Neuronal stem cell (in vitro differentiated cells): ENCODE measurements at regions not wholly inside any gene's neighbourhood (a gene's known extent, or its start where the extent isn't known, plus 50 kb on each side); places are given as distances from the start of the nearest gene placed in this dataset.

Experiments used
- DNase-seq: peaks from one replicate; pipeline ENCODE4 v3.0.0-alpha.2; 2013; ENCODE audit warnings: low spot score
- H2AFZ ChIP-seq: one replicate; pipeline ENCODE4 v1.6.1; 2013; ENCODE audit warnings: mild to moderate bottlenecking, low read length, inconsistent platforms
- H2AK5ac ChIP-seq: 2 replicates; pipeline ENCODE4 v1.6.1; 2013; ENCODE audit warnings: low read depth, mild to moderate bottlenecking, inconsistent platforms, low read length, moderate library complexity, mixed read lengths
- H2BK120ac ChIP-seq: 2 replicates; pipeline ENCODE4 v1.6.1; 2013; ENCODE audit warnings: low read depth, mild to moderate bottlenecking, inconsistent platforms, low read length, moderate library complexity, mixed read lengths
- H2BK12ac ChIP-seq: one replicate; pipeline ENCODE4 v1.6.1; 2013; ENCODE audit warnings: low read length, inconsistent platforms
- H2BK15ac ChIP-seq: 2 replicates; pipeline ENCODE4 v1.6.1; 2013; ENCODE audit warnings: mild to moderate bottlenecking, low read length, inconsistent platforms, mixed read lengths
- H2BK5ac ChIP-seq: one replicate; pipeline ENCODE4 v1.6.1; 2013; ENCODE audit warnings: inconsistent platforms, mild to moderate bottlenecking, low read length, moderate library complexity
- H3K14ac ChIP-seq: one replicate; pipeline ENCODE4 v1.6.1; 2013; ENCODE audit warnings: low read length, inconsistent platforms
- H3K18ac ChIP-seq: 2 replicates; pipeline ENCODE4 v1.6.1; 2013; ENCODE audit warnings: low read length, inconsistent platforms
- H3K23ac ChIP-seq: 2 replicates; pipeline ENCODE4 v1.6.1; 2013; ENCODE audit warnings: low read depth, mild to moderate bottlenecking, mixed read lengths, low read length, inconsistent platforms; ENCODE audit not compliant: poor library complexity
- H3K27ac ChIP-seq: replicated peaks from 3 replicates; pipeline ENCODE4 v1.5.1; 2013; ENCODE audit warnings: low read length, inconsistent platforms
- H3K27me3 ChIP-seq, 3 experiments: 2 replicates each; pipeline ENCODE4 v1.6.1; 2013; ENCODE audit warnings: low read length in 3 of 3, mild to moderate bottlenecking in 2 of 3, inconsistent platforms in 1 of 3, low read depth in 1 of 3, mixed read lengths in 1 of 3, moderate library complexity in 1 of 3; ENCODE audit not compliant: control insufficient read depth in 3 of 3, insufficient read depth in 3 of 3
- H3K36me3 ChIP-seq, 2 donors: replicated peaks in 1 of 2; 2 replicates each; pipeline ENCODE4 v1.6.1; 2013; ENCODE audit warnings: low read length in 2 of 2; ENCODE audit not compliant: control insufficient read depth in 2 of 2, insufficient read depth in 2 of 2
- H3K4ac ChIP-seq: 2 replicates; pipeline ENCODE4 v1.6.1; 2013; ENCODE audit warnings: inconsistent platforms, mild to moderate bottlenecking, low read length, moderate library complexity
- H3K4me1 ChIP-seq, 2 donors: 1 replicate in 1 of 2; 2 replicates in 1 of 2; pipeline ENCODE4 v1.6.1; 2013; ENCODE audit warnings: low read length in 2 of 2, low read depth in 1 of 2; ENCODE audit not compliant: control insufficient read depth in 2 of 2, insufficient read depth in 1 of 2
- H3K4me2 ChIP-seq: one replicate; pipeline ENCODE4 v1.6.1; 2013; ENCODE audit warnings: mild to moderate bottlenecking, low read length, inconsistent platforms; ENCODE audit not compliant: insufficient read depth, poor library complexity, severe bottlenecking
- H3K4me3 ChIP-seq, 2 donors: 2 replicates each; pipeline ENCODE4 v1.5.1; 2013; ENCODE audit warnings: low read length in 2 of 2, mild to moderate bottlenecking in 2 of 2, inconsistent platforms in 1 of 2, moderate library complexity in 1 of 2
- H3K79me1 ChIP-seq: one replicate; pipeline ENCODE4 v1.6.1; 2013; ENCODE audit warnings: low read depth, mild to moderate bottlenecking, inconsistent platforms, low read length, moderate library complexity
- H3K9ac ChIP-seq: one replicate; pipeline ENCODE4 v1.6.1; 2013; ENCODE audit warnings: mild to moderate bottlenecking, low read depth, low read length, inconsistent platforms; ENCODE audit not compliant: poor library complexity
- H3K9me3 ChIP-seq, 2 donors: replicated peaks in 1 of 2; 2 replicates each; pipeline versions ENCODE3 to v1.6.1; 2013; ENCODE audit warnings: low read length in 2 of 2, mild to moderate bottlenecking in 2 of 2, inconsistent platforms in 1 of 2, low read depth in 1 of 2, mixed read lengths in 1 of 2, moderate library complexity in 1 of 2; ENCODE audit not compliant: control insufficient read depth in 2 of 2, insufficient read depth in 1 of 2
- H4K8ac ChIP-seq: one replicate; pipeline ENCODE4 v1.6.1; 2013; ENCODE audit warnings: low read depth, mild to moderate bottlenecking, inconsistent platforms, low read length, moderate library complexity
- H4K91ac ChIP-seq: one replicate; pipeline ENCODE4 v1.6.1; 2013; ENCODE audit warnings: low read length, low read depth, mild to moderate bottlenecking, inconsistent platforms; ENCODE audit not compliant: poor library complexity
- WGBS, 2 donors: extraction: QIAGEN DNeasy Blood & Tissue Kit; methylation state at CpG; one replicate each; pipeline ENCODE4 v1.1.7; 2013; ENCODE audit warnings: missing lambda C conversion rate in 2 of 2, mixed read lengths in 1 of 2; ENCODE audit not compliant: insufficient read length in 2 of 2, insufficient replicate concordance in 1 of 2; ENCODE audit errors: extremely low coverage in 2 of 2; 5-methylcytosine and 5-hydroxymethylcytosine counted together

DNA sequence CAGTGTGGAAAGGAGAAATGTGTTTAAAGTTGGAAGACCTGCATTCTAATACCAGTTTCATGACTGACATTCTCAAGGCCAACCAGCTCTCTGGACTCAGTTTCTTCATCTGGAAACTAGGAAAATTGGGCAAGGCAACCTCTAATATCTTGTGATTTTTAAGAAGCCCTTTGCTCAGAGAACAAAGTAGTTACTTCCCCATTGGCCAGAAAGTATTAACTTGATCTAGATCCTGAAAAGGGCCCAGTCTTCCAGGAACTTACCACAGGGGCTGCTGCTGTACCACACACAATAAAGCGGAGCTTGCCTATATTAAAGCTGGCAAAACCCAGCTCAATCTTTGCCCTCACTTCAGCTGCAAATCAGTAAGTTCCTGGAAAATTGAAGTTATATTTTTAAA, 155.6 kb upstream of the ADO start:
- DNase-seq, result no peak
- no peak overlapping the region for H4K8ac ChIP-seq
- no peak overlapping the region for H3K4me3 ChIP-seq
- no peak overlapping the region for H2AFZ ChIP-seq
- no peaks in the 10 kb centered on the region for H3K9me3 ChIP-seq
- peaks cover 0 to 2% of the 10 kb centered on the region in 2 donors for H3K4me1 ChIP-seq
- no peak overlapping the region for H3K27ac ChIP-seq
- H2BK120ac ChIP-seq, result no peak overlapping the region
- H2BK15ac ChIP-seq, result no peak overlapping the region
- H3K4ac ChIP-seq, result no peak overlapping the region
- H3K4me2 ChIP-seq, result no peak overlapping the region
- H3K18ac ChIP-seq, result no peak overlapping the region
- H3K23ac ChIP-seq, result no peak overlapping the region
- H3K36me3 ChIP-seq, result no peaks in the 10 kb centered on the region
- H3K79me1 ChIP-seq, result no peaks in the 10 kb centered on the region
- no peak overlapping the region for H2BK5ac ChIP-seq
- no CpG with 5 or more reads among the region's 1 CpG for WGBS, 2 donors
- no peak overlapping the region for H2AK5ac ChIP-seq
- no peak overlapping the region for H3K14ac ChIP-seq
- no peak overlapping the region for H4K91ac ChIP-seq
- no peak overlapping the region for H2BK12ac ChIP-seq
- H3K27me3 ChIP-seq, result no peaks in the 10 kb centered on the region
- H3K9ac ChIP-seq, result no peak overlapping the region

DNA sequence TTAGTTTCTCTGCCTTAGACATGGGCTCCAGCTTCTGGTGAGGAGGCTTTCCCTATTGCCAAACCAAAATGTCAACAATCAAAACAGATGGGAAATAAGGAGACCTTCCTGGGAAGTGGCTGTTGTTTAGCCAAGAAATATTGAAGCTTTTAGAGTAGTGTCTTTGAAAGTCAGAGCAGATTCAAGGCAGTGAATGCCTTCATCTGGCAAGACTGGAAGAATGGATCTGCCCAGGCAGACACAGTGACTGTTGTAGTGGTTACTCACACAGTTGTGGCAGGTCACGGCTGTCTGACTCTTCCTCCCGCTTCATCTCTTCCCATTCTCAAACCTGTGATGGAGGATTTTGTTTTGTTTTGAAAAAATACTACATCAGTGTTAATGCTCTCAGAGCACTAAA, 154.1 kb upstream of the ADO start:
- no peak overlapping the region for H3K4me2 ChIP-seq
- no peak overlapping the region for H3K4ac ChIP-seq
- no peak overlapping the region for H4K8ac ChIP-seq
- no peaks in the 10 kb centered on the region for H3K36me3 ChIP-seq
- no CpG with 5 or more reads among the region's 2 CpGs for WGBS, 2 donors
- no peaks in the 10 kb centered on the region for H3K79me1 ChIP-seq
- no peaks in the 10 kb centered on the region for H3K27me3 ChIP-seq
- H3K9ac ChIP-seq, result no peak overlapping the region
- peaks cover 0 to 2% of the 10 kb centered on the region in 2 donors for H3K4me1 ChIP-seq
- H3K23ac ChIP-seq, result no peak overlapping the region
- no peak overlapping the region for H2BK15ac ChIP-seq
- H3K27ac ChIP-seq, result no peak overlapping the region
- peak overlapping the region; percentile 36 for H2AFZ ChIP-seq
- no peak overlapping the region for H2BK120ac ChIP-seq
- H3K18ac ChIP-seq, result no peak overlapping the region
- H4K91ac ChIP-seq, result no peak overlapping the region
- no peak overlapping the region for H3K14ac ChIP-seq
- no peak for DNase-seq
- H3K9me3 ChIP-seq, result no peaks in the 10 kb centered on the region
- H2BK12ac ChIP-seq, result no peak overlapping the region
- no peak overlapping the region for H2BK5ac ChIP-seq
- no peak overlapping the region for H2AK5ac ChIP-seq
- H3K4me3 ChIP-seq, result no peak overlapping the region

DNA sequence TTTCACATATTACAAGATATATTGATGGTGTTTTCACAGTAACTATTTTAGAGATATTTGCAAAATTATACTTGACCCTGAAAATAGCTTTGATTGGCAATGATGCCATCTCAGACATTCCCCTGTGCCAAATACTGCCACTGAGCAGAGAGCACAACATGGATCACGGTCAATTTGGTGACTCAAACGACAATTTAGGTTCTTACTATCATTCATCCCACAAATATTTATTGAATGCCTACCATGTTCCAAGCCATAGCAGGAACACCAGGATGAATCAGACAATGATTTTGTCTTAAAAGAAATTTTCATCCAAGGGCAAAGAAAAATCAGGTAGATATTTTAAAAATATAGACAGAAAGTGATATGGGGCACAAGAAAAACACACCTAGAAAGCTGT, 153.2 kb upstream of the ADO start:
- no CpG with 5 or more reads among the region's 2 CpGs for WGBS, 2 donors

DNA sequence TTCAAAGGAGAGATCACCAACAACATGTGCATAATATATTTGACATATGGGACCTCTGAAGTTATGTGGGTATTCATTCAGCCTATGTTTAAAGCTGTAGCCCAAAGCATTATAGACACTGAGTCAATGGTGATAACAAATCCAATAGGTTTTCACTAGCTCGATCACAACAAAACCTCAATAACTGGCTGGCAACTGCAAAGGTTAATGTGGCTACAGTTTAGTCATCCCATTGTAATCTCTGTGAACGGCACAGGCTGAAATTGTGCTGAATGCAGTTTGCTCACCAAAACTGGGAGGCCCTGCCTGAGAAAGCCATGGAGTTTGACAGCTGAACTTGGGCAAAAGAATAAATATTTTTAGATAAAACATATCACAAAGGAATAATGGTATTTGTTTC, 152.4 kb upstream of the ADO start:
- no CpG with 5 or more reads among the region's 2 CpGs for WGBS, 2 donors
- H3K27me3 ChIP-seq, result no peaks in the 10 kb centered on the region

More for the DNA sequence above, 153.2 kb upstream of the ADO start:
- H3K14ac ChIP-seq, result no peak overlapping the region
- H4K8ac ChIP-seq, result no peak overlapping the region
- H3K4me1 ChIP-seq, result peaks cover 0 to 2% of the 10 kb centered on the region in 2 donors
- DNase-seq, result no peak
- no peak overlapping the region for H2AFZ ChIP-seq
- H3K79me1 ChIP-seq, result no peaks in the 10 kb centered on the region
- no peak overlapping the region for H3K27ac ChIP-seq
- no peaks in the 10 kb centered on the region for H3K9me3 ChIP-seq
- no peak overlapping the region for H3K4me2 ChIP-seq
- H2AK5ac ChIP-seq, result no peak overlapping the region
- no peak overlapping the region for H3K4ac ChIP-seq
- H3K18ac ChIP-seq, result no peak overlapping the region
- H2BK5ac ChIP-seq, result no peak overlapping the region
- no peaks in the 10 kb centered on the region for H3K27me3 ChIP-seq
- H3K23ac ChIP-seq, result no peak overlapping the region
- no peaks in the 10 kb centered on the region for H3K36me3 ChIP-seq
- H3K4me3 ChIP-seq, result no peak overlapping the region
- no peak overlapping the region for H3K9ac ChIP-seq
- H2BK15ac ChIP-seq, result no peak overlapping the region
- no peak overlapping the region for H2BK120ac ChIP-seq
- H2BK12ac ChIP-seq, result no peak overlapping the region
- H4K91ac ChIP-seq, result no peak overlapping the region

More for the DNA sequence above, 152.4 kb upstream of the ADO start:
- Histone ChIP-seq H4K8ac (no peak overlapping the region), H3K27ac (no peak overlapping the region), H3K23ac (no peak overlapping the region), H3K18ac (no peak overlapping the region), H3K4me1 (peaks cover 0 to 2% of the 10 kb centered on the region in 2 donors), H2BK12ac (no peak overlapping the region), H3K36me3 (no peaks in the 10 kb centered on the region), H3K14ac (no peak overlapping the region), H3K9me3 (no peaks in the 10 kb centered on the region), H3K9ac (no peak overlapping the region), H2BK15ac (no peak overlapping the region), H2AFZ (no peak overlapping the region), H3K79me1 (no peaks in the 10 kb centered on the region), H3K4ac (no peak overlapping the region), H2BK5ac (no peak overlapping the region), H2AK5ac (no peak overlapping the region), H3K4me3 (no peak overlapping the region), H4K91ac (no peak overlapping the region), H3K4me2 (no peak overlapping the region), H2BK120ac (no peak overlapping the region)
- no peak for DNase-seq
